ENCODE measurements at regions not wholly inside any gene's neighbourhood (a gene's known extent, or its start where the extent isn't known, plus 50 kb on each side); places are given as distances from the start of the nearest gene placed in this dataset.

GRCh38 chr2:17043173-17043572, 377.5 kb upstream of the CYRIA start:
- Histone ChIP-seq H3K4me3 (ENCODE audit: control insufficient read depth in 2 of 3, extremely low read depth in 1 of 3, insufficient read depth in 2 of 3, low read depth in 1 of 3, low read length in 3 of 3) (no peak overlapping the region), H3K4me1 (ENCODE audit: control insufficient read depth, extremely low read depth, insufficient read depth, low read length) (no peaks in the 10 kb centered on the region), H3K9me3 (ENCODE audit: control insufficient read depth, low read depth, low read length) (no peaks in the 10 kb centered on the region), H2AFZ (ENCODE audit: control insufficient read depth, low read length) (no peak overlapping the region), H3K36me3 (ENCODE audit: control insufficient read depth in 2 of 2, extremely low read depth in 1 of 2, insufficient read depth in 2 of 2, low read length in 2 of 2) (no peaks in the 10 kb centered on the region), H4K20me1 (ENCODE audit: control insufficient read depth, extremely low read depth, insufficient read depth, low read length) (no peaks in the 10 kb centered on the region), H3K9me1 (ENCODE audit: control insufficient read depth, extremely low read depth, insufficient read depth, low read length) (no peaks in the 10 kb centered on the region), H3K27ac (ENCODE audit: control insufficient read depth, insufficient read depth, low read length) (no peak overlapping the region), H3K9ac (ENCODE audit: control insufficient read depth, extremely low read depth, insufficient read depth, low read length) (no peak overlapping the region), H3K4me2 (ENCODE audit: control insufficient read depth, extremely low read depth, insufficient read depth, low read depth, low read length) (no peak overlapping the region), H3K79me2 (ENCODE audit: control insufficient read depth, insufficient read depth, low read length) (no peaks in the 10 kb centered on the region), H3K27me3 (ENCODE audit: control insufficient read depth, extremely low read depth, insufficient read depth, low read length) (no peaks in the 10 kb centered on the region)
- TF ChIP-seq EZH2 (IDR thresholded peaks at IDR 0.05; ENCODE audit: low read length), result no peak
- TF ChIP-seq CTCF (optimal IDR thresholded peaks at IDR 0.05 in 1 of 3, IDR thresholded peaks at IDR 0.05 in 1 of 3, conservative IDR thresholded peaks at IDR 0.05 in 1 of 3; ENCODE audit: extremely low read depth in 1 of 3, insufficient read depth in 2 of 3, low read length in 3 of 3), result no peak
- DNase-seq (ENCODE audit: low read depth, low spot score), result no peak
- dilution Hi-C loops (cut with MboI; ENCODE audit: extremely low pct_ligation_motif_present, low sequenced_read_pairs), result no loop called here
- FAIRE-seq, result no peak

- H3K4me1 ChIP-seq (ENCODE audit: control insufficient read depth, extremely low read depth, insufficient read depth, low read length), result no peaks in the 10 kb centered on the region
- no peaks in the 10 kb centered on the region for H3K27me3 ChIP-seq (ENCODE audit: control insufficient read depth, extremely low read depth, insufficient read depth, low read length)
- no peak overlapping the region for H2AFZ ChIP-seq (ENCODE audit: control insufficient read depth, low read length)
- dilution Hi-C loops (cut with MboI; ENCODE audit: extremely low pct_ligation_motif_present, low sequenced_read_pairs), result no loop called here
- H3K27ac ChIP-seq (ENCODE audit: control insufficient read depth, insufficient read depth, low read length), result no peak overlapping the region
- no peaks in the 10 kb centered on the region for H3K36me3 ChIP-seq (ENCODE audit: control insufficient read depth in 2 of 2, extremely low read depth in 1 of 2, insufficient read depth in 2 of 2, low read length in 2 of 2)
- H4K20me1 ChIP-seq (ENCODE audit: control insufficient read depth, extremely low read depth, insufficient read depth, low read length), result no peaks in the 10 kb centered on the region
- no peaks in the 10 kb centered on the region for H3K79me2 ChIP-seq (ENCODE audit: control insufficient read depth, insufficient read depth, low read length)
- no peaks in the 10 kb centered on the region for H3K9me3 ChIP-seq (ENCODE audit: control insufficient read depth, low read depth, low read length)
- FAIRE-seq, result no peak
- TF ChIP-seq EZH2 (IDR thresholded peaks at IDR 0.05; ENCODE audit: low read length) (no peak), CTCF (optimal IDR thresholded peaks at IDR 0.05 in 1 of 3, IDR thresholded peaks at IDR 0.05 in 1 of 3, conservative IDR thresholded peaks at IDR 0.05 in 1 of 3; ENCODE audit: extremely low read depth in 1 of 3, insufficient read depth in 2 of 3, low read length in 3 of 3) (no peak)
- DNase-seq (ENCODE audit: low read depth, low spot score), result no peak
- no peak overlapping the region for H3K4me3 ChIP-seq (ENCODE audit: control insufficient read depth in 2 of 3, extremely low read depth in 1 of 3, insufficient read depth in 2 of 3, low read depth in 1 of 3, low read length in 3 of 3)
- H3K9ac ChIP-seq (ENCODE audit: control insufficient read depth, extremely low read depth, insufficient read depth, low read length), result no peak overlapping the region
- H3K4me2 ChIP-seq (ENCODE audit: control insufficient read depth, extremely low read depth, insufficient read depth, low read depth, low read length), result no peak overlapping the region
- H3K9me1 ChIP-seq (ENCODE audit: control insufficient read depth, extremely low read depth, insufficient read depth, low read length), result no peaks in the 10 kb centered on the region
Observed at GRCh38 chr2:17036361-17036760, 370.7 kb upstream of the CYRIA start.
